MM.1S (cell line): ENCODE measurements at regions not wholly inside any gene's neighbourhood (a gene's known extent, or its start where the extent isn't known, plus 50 kb on each side); places are given as distances from the start of the nearest gene placed in this dataset.

Experiments
- DNase-seq: peaks from one replicate; pipeline ENCODE4 v3.0.0-alpha.2; 2015
- H2AFZ ChIP-seq: fragments of 300-600 bp; sonication (generic); 2 replicates; pipeline ENCODE4 v1.6.0; 2016; ENCODE audit warnings: antibody characterized with exemption, low read length
- H3F3A ChIP-seq: fragments of 300-600 bp; sonication (generic); 2 replicates; pipeline ENCODE4 v1.6.1; 2016; ENCODE audit warnings: mild to moderate bottlenecking, antibody characterized with exemption, low read length, moderate library complexity, mixed read lengths; ENCODE audit not compliant: insufficient read depth
- H3K27ac ChIP-seq: fragments of 300-600 bp; sonication (generic); 2 replicates; pipeline ENCODE4 v1.5.1; 2016; ENCODE audit warnings: mild to moderate bottlenecking, low read length
- H3K27me3 ChIP-seq: fragments of 300-600 bp; sonication (generic); replicated peaks from 2 replicates; pipeline ENCODE4 v1.6.0; 2016; ENCODE audit warnings: low read length; ENCODE audit not compliant: insufficient read depth
- H3K36me3 ChIP-seq: fragments of 300-600 bp; sonication (generic); replicated peaks from 2 replicates; pipeline ENCODE4 v1.6.1; 2016; ENCODE audit warnings: mild to moderate bottlenecking, low read length, mixed read lengths; ENCODE audit not compliant: insufficient read depth
- H3K4me1 ChIP-seq: fragments of 300-600 bp; sonication (generic); 2 replicates; pipeline ENCODE4 v1.6.1; 2016; ENCODE audit warnings: low read length, mixed read lengths
- H3K4me2 ChIP-seq: fragments of 300-600 bp; sonication (generic); 2 replicates; pipeline ENCODE4 v1.6.0; 2016; ENCODE audit warnings: low read depth, low read length
- H3K4me3 ChIP-seq: fragments of 300-600 bp; sonication (generic); 2 replicates; pipeline ENCODE4 v1.5.1; 2016; ENCODE audit warnings: low read length, mixed read lengths
- H3K79me2 ChIP-seq: fragments of 300-600 bp; sonication (generic); 2 replicates; pipeline ENCODE4 v1.6.1; 2016; ENCODE audit warnings: mixed run types, low read length, mixed read lengths
- H3K9ac ChIP-seq: fragments of 300-600 bp; sonication (generic); 2 replicates; pipeline ENCODE4 v1.6.1; 2016; ENCODE audit warnings: low read length, mixed read lengths
- H3K9me2 ChIP-seq: fragments of 300-600 bp; sonication (generic); replicated peaks from 2 replicates; pipeline ENCODE4 v1.6.1; 2016; ENCODE audit warnings: mild to moderate bottlenecking, low read length, mixed read lengths; ENCODE audit not compliant: insufficient read depth
- H3K9me3 ChIP-seq: fragments of 300-600 bp; sonication (generic); replicated peaks from 2 replicates; pipeline ENCODE4 v1.6.1; 2016; ENCODE audit warnings: mild to moderate bottlenecking, low read length, mixed read lengths; ENCODE audit not compliant: insufficient read depth
- H4K20me1 ChIP-seq: fragments of 300-600 bp; sonication (generic); 2 replicates; pipeline ENCODE4 v1.6.1; 2016; ENCODE audit warnings: mild to moderate bottlenecking, low read length, moderate library complexity, mixed read lengths; ENCODE audit not compliant: insufficient read depth
- CTCF ChIP-seq: fragments of 300-600 bp; sonication (generic); IDR thresholded peaks from 2 replicates; pipeline ENCODE4 v1.5.1; 2016; ENCODE audit warnings: antibody characterized with exemption, low read length, mixed read lengths
- EZH2 ChIP-seq: fragments of 300-600 bp; sonication (generic); optimal IDR thresholded peaks from 2 replicates; pipeline ENCODE3; 2017; ENCODE audit warnings: low read depth, mild to moderate bottlenecking, antibody characterized with exemption, low read length, mixed read lengths
- EZH2phosphoT487 ChIP-seq: fragments of 300-600 bp; sonication (generic); IDR thresholded peaks from 2 replicates; pipeline ENCODE4 v1.6.1; 2018; ENCODE audit warnings: antibody characterized with exemption, low read length

GRCh38 chr12:60393093-60393492 lies 797.3 kb downstream of the SLC16A7 start:
- H3F3A ChIP-seq = no peaks in the 10 kb centered on the region
- no peak overlapping the region for H3K9ac ChIP-seq
- H3K27me3 ChIP-seq = no peaks in the 10 kb centered on the region
- no peak overlapping the region for H2AFZ ChIP-seq
- TF ChIP-seq EZH2 = no peak
- TF ChIP-seq EZH2phosphoT487 = no peak
- no peak for TF ChIP-seq CTCF
- no peak overlapping the region for H3K4me2 ChIP-seq
- H3K27ac ChIP-seq = no peak overlapping the region
- no peaks in the 10 kb centered on the region for H3K79me2 ChIP-seq
- no peaks in the 10 kb centered on the region for H4K20me1 ChIP-seq
- H3K4me3 ChIP-seq = no peak overlapping the region
- no peak for DNase-seq
- no peaks in the 10 kb centered on the region for H3K4me1 ChIP-seq
- H3K9me2 ChIP-seq = no peaks in the 10 kb centered on the region
- H3K9me3 ChIP-seq = no peaks in the 10 kb centered on the region
- no peaks in the 10 kb centered on the region for H3K36me3 ChIP-seq

- Histone ChIP-seq H3K9ac (no peak overlapping the region), H3K9me3 (no peaks in the 10 kb centered on the region), H3K4me1 (no peaks in the 10 kb centered on the region), H3K4me3 (no peak overlapping the region), H3K4me2 (no peak overlapping the region), H3K27ac (no peak overlapping the region), H3K79me2 (no peaks in the 10 kb centered on the region), H4K20me1 (no peaks in the 10 kb centered on the region), H3F3A (no peaks in the 10 kb centered on the region), H2AFZ (no peak overlapping the region), H3K9me2 (no peaks in the 10 kb centered on the region), H3K27me3 (no peaks in the 10 kb centered on the region), H3K36me3 (no peaks in the 10 kb centered on the region)
- no peak for DNase-seq
- TF ChIP-seq EZH2phosphoT487 (no peak), EZH2 (no peak), CTCF (no peak)
Measured at GRCh38 chr12:60394665-60395064, 798.8 kb downstream of the SLC16A7 start.

- Histone ChIP-seq H3K27ac (no peak overlapping the region), H2AFZ (no peak overlapping the region), H3K27me3 (no peaks in the 10 kb centered on the region), H3F3A (no peaks in the 10 kb centered on the region), H3K79me2 (no peaks in the 10 kb centered on the region), H3K4me2 (no peak overlapping the region), H3K9ac (no peak overlapping the region), H3K4me1 (no peaks in the 10 kb centered on the region), H4K20me1 (no peaks in the 10 kb centered on the region), H3K9me2 (no peaks in the 10 kb centered on the region), H3K36me3 (no peaks in the 10 kb centered on the region), H3K4me3 (no peak overlapping the region), H3K9me3 (no peaks in the 10 kb centered on the region)
- TF ChIP-seq CTCF (no peak), EZH2phosphoT487 (no peak), EZH2 (no peak)
- no peak for DNase-seq
Measured at GRCh38 chr12:60398547-60398946, 802.7 kb downstream of the SLC16A7 start.
